ENCODE measurements at regions not wholly inside any gene's neighbourhood (a gene's known extent, or its start where the extent isn't known, plus 50 kb on each side); places are given as distances from the start of the nearest gene placed in this dataset.

GRCh38 chr9:71183251-71183650 is 61.8 kb upstream of the TRPM3 start:
- 50% methylated on average over 3 of the region's 3 CpGs for WGBS
- ATAC-seq (no peak), DNase-seq (no peak)
- Histone ChIP-seq H3K4me1 (ENCODE audit: control insufficient read depth, insufficient read depth, low read length) (no peaks in the 10 kb centered on the region), H3K4me3 (ENCODE audit: low read length) (no peak overlapping the region), H3K9me3 (ENCODE audit: control insufficient read depth, low read length) (no peaks in the 10 kb centered on the region), H3K27ac (ENCODE audit: low read length) (no peak overlapping the region), H3K27me3 (ENCODE audit: control insufficient read depth, insufficient read depth) (no peaks in the 10 kb centered on the region)
- intact Hi-C loops (cut with DNase I) = no loop called here

DNA sequence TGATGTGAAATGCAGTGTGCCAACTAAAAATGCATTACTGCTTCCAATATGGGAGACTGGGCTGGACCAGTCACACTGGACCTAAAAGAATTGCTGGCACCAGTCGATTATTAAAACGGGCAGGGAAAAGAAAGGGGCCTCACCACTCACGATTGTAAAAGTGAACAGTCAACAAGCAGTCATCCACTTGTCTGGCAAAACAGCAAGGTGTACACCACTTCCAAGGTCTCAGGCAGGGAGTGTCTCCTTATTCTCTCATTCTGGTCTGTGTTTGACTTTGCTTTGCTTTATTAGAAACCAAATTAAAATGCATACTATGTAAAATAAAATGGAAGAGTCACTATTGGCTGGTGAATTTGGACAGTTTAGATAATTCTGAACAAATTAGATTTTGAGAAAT is 57.8 kb upstream of the TRPM3 start:
- Histone ChIP-seq H3K4me3 (ENCODE audit: low read length) (no peak overlapping the region), H3K27me3 (ENCODE audit: control insufficient read depth, insufficient read depth) (no peaks in the 10 kb centered on the region), H3K9me3 (ENCODE audit: control insufficient read depth, low read length) (no peaks in the 10 kb centered on the region), H3K4me1 (ENCODE audit: control insufficient read depth, insufficient read depth, low read length) (no peaks in the 10 kb centered on the region), H3K27ac (ENCODE audit: low read length) (no peak overlapping the region)
- ATAC-seq (no peak), DNase-seq (no peak)
- 75% methylated on average over 3 of the region's 3 CpGs for WGBS
- intact Hi-C loops (cut with DNase I) = no loop called here

GRCh38 chr9:71177901-71178300 is 56.5 kb upstream of the TRPM3 start:
- no peaks in the 10 kb centered on the region for H3K27me3 ChIP-seq (ENCODE audit: control insufficient read depth, insufficient read depth)
- intact Hi-C loops (cut with DNase I) = no loop called here
- DNase-seq (no peak), ATAC-seq (no peak)
- H3K27ac ChIP-seq (ENCODE audit: low read length) = no peak overlapping the region
- H3K9me3 ChIP-seq (ENCODE audit: control insufficient read depth, low read length) = no peaks in the 10 kb centered on the region
- H3K4me3 ChIP-seq (ENCODE audit: low read length) = no peak overlapping the region
- WGBS = 70% methylated on average over 3 of the region's 3 CpGs
- H3K4me1 ChIP-seq (ENCODE audit: control insufficient read depth, insufficient read depth, low read length) = no peaks in the 10 kb centered on the region

GRCh38 chr9:71171517-71171916 is 50.1 kb upstream of the TRPM3 start:
- WGBS = 62% methylated on average over 9 of the region's 9 CpGs
- intact Hi-C loops (cut with DNase I) = no loop called here
- no peak for ATAC-seq

More at GRCh38 chr9:71171517-71171916, 50.1 kb upstream of the TRPM3 start:
- no peaks in the 10 kb centered on the region for H3K9me3 ChIP-seq (ENCODE audit: control insufficient read depth, low read length)
- DNase-seq = no peak
- H3K4me3 ChIP-seq (ENCODE audit: low read length) = no peak overlapping the region
- no peaks in the 10 kb centered on the region for H3K27me3 ChIP-seq (ENCODE audit: control insufficient read depth, insufficient read depth)
- no peaks in the 10 kb centered on the region for H3K4me1 ChIP-seq (ENCODE audit: control insufficient read depth, insufficient read depth, low read length)
- H3K27ac ChIP-seq (ENCODE audit: low read length) = no peak overlapping the region

Measured in right cardiac atrium (tissue), 5 donors.